HG03354 (cell line): ENCODE measurements at regions not wholly inside any gene's neighbourhood (a gene's known extent, or its start where the extent isn't known, plus 50 kb on each side); places are given as distances from the start of the nearest gene placed in this dataset.

Experiments
- ATAC-seq: cut with Tn5 transposase; IDR thresholded peaks from one replicate; pipeline ENCODE4 v1.9.1; 2021; ENCODE audit warnings: mild to moderate bottlenecking; ENCODE audit not compliant: unreplicated experiment, poor library complexity, severe bottlenecking

GRCh38 chr1:198101716-198102453, 54.9 kb upstream of the NEK7 start:
- no peak for ATAC-seq

DNA sequence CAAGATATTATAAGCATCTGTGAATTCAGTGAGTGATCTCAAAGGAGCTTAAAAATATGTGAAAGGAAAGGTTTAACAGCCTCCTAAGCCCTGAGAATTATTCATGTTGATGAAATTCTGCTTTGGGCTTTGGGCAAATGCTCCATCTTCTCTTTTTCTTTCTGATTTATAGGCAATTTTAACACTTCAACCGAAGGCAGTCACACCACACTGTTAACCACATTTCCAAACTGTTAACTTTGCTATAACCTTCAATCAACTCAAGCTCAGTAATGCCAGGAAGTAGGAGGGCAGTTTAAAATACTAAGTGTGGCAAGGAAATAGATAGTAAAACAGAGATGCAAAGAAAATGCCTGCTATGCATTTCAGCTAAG, 54.4 kb upstream of the NEK7 start:
- no peak for ATAC-seq

DNA sequence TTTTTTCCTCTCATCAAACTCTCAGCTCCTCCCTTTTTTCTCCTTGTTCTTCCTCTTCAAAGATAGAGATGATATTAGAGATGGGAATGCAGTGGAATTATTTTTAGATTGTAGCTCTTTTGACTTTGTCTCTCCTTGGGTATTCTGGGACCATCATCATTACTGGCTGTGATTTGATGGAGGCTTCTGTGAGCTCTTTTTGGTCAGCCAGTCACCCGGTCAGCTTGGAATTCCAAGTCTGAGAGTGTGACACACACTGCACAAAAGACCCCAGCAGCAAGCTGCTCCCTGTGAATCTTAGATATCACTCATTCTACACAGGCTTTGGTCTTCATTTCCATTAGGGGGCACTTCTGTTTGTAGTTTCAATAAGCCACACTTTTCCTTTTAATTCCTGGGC, 51.6 kb upstream of the NEK7 start:
- ATAC-seq = no peak

DNA sequence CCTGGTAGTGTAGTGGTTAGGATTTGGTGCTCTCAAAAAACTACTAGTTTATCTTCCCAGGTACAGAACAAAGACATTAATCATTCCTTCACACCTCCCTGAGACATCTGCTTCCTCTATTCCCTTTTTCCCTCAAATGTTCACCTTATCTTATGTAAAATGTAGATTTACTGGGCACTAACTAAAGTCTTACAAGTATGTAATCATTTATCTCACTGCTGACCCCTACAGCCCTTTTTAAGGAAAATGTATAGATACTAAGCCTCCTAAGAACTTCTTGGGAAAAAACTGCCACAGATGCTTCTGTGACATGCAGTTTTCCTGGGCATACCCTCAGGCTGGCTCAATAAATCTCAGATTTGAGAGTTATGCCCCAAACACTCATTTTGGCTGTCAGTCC, 50.8 kb upstream of the NEK7 start:
- no peak for ATAC-seq
